Right lung (tissue), 2 donors: ENCODE measurements at regions not wholly inside any gene's neighbourhood (a gene's known extent, or its start where the extent isn't known, plus 50 kb on each side); places are given as distances from the start of the nearest gene placed in this dataset.
"Not testable (repeated sequence)": the region's sequence is repeated elsewhere in the genome, so short reads cannot be mapped to it uniquely, and the experiment has no call there.

Experiments
- DNase-seq, 2 donors: peaks; one replicate each; pipeline ENCODE4 v3.0.0-alpha.2; 2013

GRCh38 chrX:136975684-136976470 is 57.9 kb downstream of the GPR101 start:
- no peak for DNase-seq

GRCh38 chrX:136967966-136968365 is 65.8 kb downstream of the GPR101 start:
- no peak for DNase-seq

GRCh38 chrX:136963973-136964372 is 69.8 kb downstream of the GPR101 start:
- no peak for DNase-seq

- no peak for DNase-seq
These were observed 72.1 kb downstream of the GPR101 start for GRCh38 chrX:136961594-136962135.

GRCh38 chrX:136954930-136955329 is 74.4 kb upstream of the RBMX start:
- peak in 1 of 2 donors; percentile 20 for DNase-seq

- DNase-seq: peak in 1 of 2 donors; percentile 28
These were observed 73.6 kb upstream of the RBMX start for GRCh38 chrX:136953867-136954787.

GRCh38 chrX:136950211-136950610 is 69.7 kb upstream of the RBMX start:
- no peak for DNase-seq

GRCh38 chrX:136941396-136942337 is 61.1 kb upstream of the RBMX start:
- DNase-seq: no peak

- DNase-seq: no peak
These were observed 55.6 kb upstream of the RBMX start for GRCh38 chrX:136936183-136936549.

GRCh38 chrX:136935533-136936182 is 55.1 kb upstream of the RBMX start:
- DNase-seq: not testable (repeated sequence)

GRCh38 chrX:136934652-136935051 is 54.1 kb upstream of the RBMX start:
- not testable (repeated sequence) for DNase-seq

GRCh38 chrX:136933611-136934145 is 53.2 kb upstream of the RBMX start:
- no peak for DNase-seq

GRCh38 chrX:136931661-136932060 is 51.1 kb upstream of the RBMX start:
- DNase-seq: no peak
